ENCODE measurements at regions not wholly inside any gene's neighbourhood (a gene's known extent, or its start where the extent isn't known, plus 50 kb on each side); places are given as distances from the start of the nearest gene placed in this dataset.

- no peak for TF ChIP-seq CTCF (conservative IDR thresholded peaks at IDR 0.05 in 1 of 2, IDR thresholded peaks at IDR 0.05 in 1 of 2; ENCODE audit: extremely low read depth in 1 of 2, insufficient read depth in 1 of 2, low read depth in 1 of 2, low read length in 2 of 2)
- no peak for TF ChIP-seq EZH2 (IDR thresholded peaks at IDR 0.05; ENCODE audit: borderline replicate concordance, low read length)
Observed at GRCh38 chr18:43719267-43719795, 442.0 kb upstream of the SYT4 start.

Data from mammary epithelial cell (primary cell).